Uterus (tissue), 3 donors: ENCODE measurements at regions not wholly inside any gene's neighbourhood (a gene's known extent, or its start where the extent isn't known, plus 50 kb on each side); places are given as distances from the start of the nearest gene placed in this dataset.

ENCODE experiments used
- DNase-seq, 2 donors: peaks; one replicate each; pipeline ENCODE4 v3.0.0-alpha.2; 2019 to 2020
- H3K27ac ChIP-seq, 2 donors: fragments of 200-600 bp; sonication (generic); 1 replicate in 1 of 2; 2 replicates in 1 of 2; pipeline ENCODE4 v1.5.1; 2016 to 2018
- H3K27me3 ChIP-seq, 2 donors: fragments of 200-600 bp; sonication (generic); one replicate each; pipeline ENCODE4 v1.5.1; 2018 to 2019; ENCODE audit warnings: control low read depth in 1 of 2
- H3K36me3 ChIP-seq, 2 donors: fragments of 200-600 bp; sonication (generic); one replicate each; pipeline ENCODE4 v1.5.1; 2019; ENCODE audit warnings: control low read depth in 1 of 2
- H3K4me1 ChIP-seq, 2 donors: fragments of 200-600 bp; sonication (generic); one replicate each; pipeline ENCODE4 v1.5.1; 2018 to 2019; ENCODE audit warnings: control low read depth in 1 of 2
- H3K4me3 ChIP-seq, 2 donors: fragments of 200-600 bp; sonication (generic); 1 replicate in 1 of 2; 2 replicates in 1 of 2; pipeline ENCODE4 v1.5.1; 2018 to 2019; ENCODE audit warnings: mild to moderate bottlenecking in 1 of 2
- H3K9me3 ChIP-seq, 2 donors: fragments of 200-600 bp; sonication (generic); one replicate each; pipeline ENCODE4 v1.5.1; 2019; ENCODE audit warnings: control low read depth in 1 of 2
- CTCF ChIP-seq, 4 experiments: fragments of 200-600 bp in 2 of 4; fragments of 450-650 bp in 2 of 4; sonication (generic) in 2 of 4; IDR thresholded peaks; one replicate each; pipeline ENCODE4 v1.5.1; 2016 to 2019; ENCODE audit warnings: antibody characterized with exemption in 4 of 4, mild to moderate bottlenecking in 2 of 4, moderate library complexity in 1 of 4
- POLR2A ChIP-seq, 2 donors: fragments of 450-650 bp; IDR thresholded peaks; one replicate each; pipeline ENCODE4 v1.6.1; 2016; ENCODE audit warnings: antibody characterized with exemption in 2 of 2, mild to moderate bottlenecking in 1 of 2, moderate library complexity in 1 of 2
- intact Hi-C: fragments of 100-400 bp; cut with DNase I; formaldehyde crosslinking; loops from one replicate; pipeline ENCODE4 v1.15.1; 2023; ENCODE audit warnings: low total_unique reads
- donor health status: DM: yes; HTN: yes; CAD: no.

GRCh38 chr6:1111361-1111760, 200.5 kb upstream of the FOXQ1 start:
- intact Hi-C loops: no loop called here
- Histone ChIP-seq H3K4me1 (no peaks in the 10 kb centered on the region), H3K36me3 (no peaks in the 10 kb centered on the region), H3K4me3 (no peak overlapping the region), H3K9me3 (no peaks in the 10 kb centered on the region), H3K27me3 (no peaks in the 10 kb centered on the region), H3K27ac (no peak overlapping the region)
- TF ChIP-seq CTCF (IDR thresholded peaks at IDR 0.05) (no peak), POLR2A (IDR thresholded peaks at IDR 0.05) (no peak)
- no peak for DNase-seq

GRCh38 chr6:1110941-1111349, 201.0 kb upstream of the FOXQ1 start:
- no peaks in the 10 kb centered on the region for H3K4me1 ChIP-seq
- TF ChIP-seq POLR2A (IDR thresholded peaks at IDR 0.05): no peak
- TF ChIP-seq CTCF (IDR thresholded peaks at IDR 0.05): no peak
- no peaks in the 10 kb centered on the region for H3K36me3 ChIP-seq
- no peaks in the 10 kb centered on the region for H3K27me3 ChIP-seq
- no peaks in the 10 kb centered on the region for H3K9me3 ChIP-seq
- intact Hi-C loops: no loop called here
- H3K4me3 ChIP-seq: no peak overlapping the region
- no peak overlapping the region for H3K27ac ChIP-seq
- DNase-seq: no peak

GRCh38 chr6:1110164-1110563, 201.7 kb upstream of the FOXQ1 start:
- Histone ChIP-seq H3K36me3 (no peaks in the 10 kb centered on the region), H3K4me1 (no peaks in the 10 kb centered on the region), H3K4me3 (no peak overlapping the region), H3K27me3 (no peaks in the 10 kb centered on the region), H3K9me3 (no peaks in the 10 kb centered on the region), H3K27ac (no peak overlapping the region)
- no peak for DNase-seq
- no peak for TF ChIP-seq POLR2A (IDR thresholded peaks at IDR 0.05)
- TF ChIP-seq CTCF (IDR thresholded peaks at IDR 0.05): no peak
- intact Hi-C loops: no loop called here

GRCh38 chr6:1109134-1109533, 202.8 kb upstream of the FOXQ1 start:
- Histone ChIP-seq H3K4me1 (no peaks in the 10 kb centered on the region), H3K27ac (no peak overlapping the region), H3K4me3 (no peak overlapping the region), H3K36me3 (no peaks in the 10 kb centered on the region), H3K27me3 (no peaks in the 10 kb centered on the region), H3K9me3 (no peaks in the 10 kb centered on the region)
- DNase-seq: no peak
- TF ChIP-seq CTCF (IDR thresholded peaks at IDR 0.05) (no peak), POLR2A (IDR thresholded peaks at IDR 0.05) (no peak)
- intact Hi-C loops: no loop called here

GRCh38 chr6:1108198-1108597, 203.7 kb upstream of the FOXQ1 start:
- intact Hi-C loops: no loop called here
- H3K27me3 ChIP-seq: no peaks in the 10 kb centered on the region
- no peak overlapping the region for H3K27ac ChIP-seq
- H3K36me3 ChIP-seq: no peaks in the 10 kb centered on the region
- H3K4me3 ChIP-seq: no peak overlapping the region
- H3K4me1 ChIP-seq: no peaks in the 10 kb centered on the region
- DNase-seq: no peak
- no peak for TF ChIP-seq CTCF (IDR thresholded peaks at IDR 0.05)
- TF ChIP-seq POLR2A (IDR thresholded peaks at IDR 0.05): no peak
- H3K9me3 ChIP-seq: no peaks in the 10 kb centered on the region
